NCI-H2227 (cell line): ENCODE measurements at regions not wholly inside any gene's neighbourhood (a gene's known extent, or its start where the extent isn't known, plus 50 kb on each side); places are given as distances from the start of the nearest gene placed in this dataset.

Experiments used
- DNase-seq: peaks from one replicate; lab custom pipeline; 2025; ENCODE audit not compliant: unreplicated experiment; lab: John Stamatoyannopoulos, UW

- no peak for DNase-seq
Measured at GRCh38 chr2:126774290-126774689, 118.3 kb downstream of the GYPC start.

- no peak for DNase-seq
Measured at GRCh38 chr2:126774761-126775160, 118.8 kb downstream of the GYPC start.

- DNase-seq: no peak
Measured at GRCh38 chr2:126775300-126775985, 119.5 kb downstream of the GYPC start.

GRCh38 chr2:126776255-126776654 lies 120.3 kb downstream of the GYPC start:
- no peak for DNase-seq

GRCh38 chr2:126776692-126777619 lies 121.0 kb downstream of the GYPC start:
- peak; percentile 90 for DNase-seq

- DNase-seq: no peak
Measured at GRCh38 chr2:126777620-126777978, 121.1 kb upstream of the TEX51 start.

GRCh38 chr2:126778561-126779501 lies 119.9 kb upstream of the TEX51 start:
- peak; percentile 68 for DNase-seq

- DNase-seq: no peak
Measured at GRCh38 chr2:126781206-126781605, 117.5 kb upstream of the TEX51 start.

GRCh38 chr2:126781806-126782205 lies 116.9 kb upstream of the TEX51 start:
- no peak for DNase-seq

- DNase-seq: no peak
Measured at GRCh38 chr2:126782648-126783047, 116.0 kb upstream of the TEX51 start.

- DNase-seq: no peak
Measured at GRCh38 chr2:126783341-126783740, 115.3 kb upstream of the TEX51 start.

GRCh38 chr2:126784045-126784444 lies 114.6 kb upstream of the TEX51 start:
- no peak for DNase-seq

GRCh38 chr2:126784621-126785020 lies 114.1 kb upstream of the TEX51 start:
- DNase-seq: no peak

GRCh38 chr2:126785236-126785635 lies 113.5 kb upstream of the TEX51 start:
- no peak for DNase-seq

GRCh38 chr2:126785862-126786261 lies 112.8 kb upstream of the TEX51 start:
- no peak for DNase-seq

GRCh38 chr2:126786765-126787164 lies 111.9 kb upstream of the TEX51 start:
- DNase-seq: no peak

GRCh38 chr2:126787289-126787688 lies 111.4 kb upstream of the TEX51 start:
- no peak for DNase-seq

GRCh38 chr2:126788113-126788512 lies 110.6 kb upstream of the TEX51 start:
- DNase-seq: no peak

- DNase-seq: no peak
Measured at GRCh38 chr2:126788652-126789051, 110.0 kb upstream of the TEX51 start.

GRCh38 chr2:126790987-126791780 lies 107.5 kb upstream of the TEX51 start:
- no peak for DNase-seq
